ENCODE measurements at regions not wholly inside any gene's neighbourhood (a gene's known extent, or its start where the extent isn't known, plus 50 kb on each side); places are given as distances from the start of the nearest gene placed in this dataset.
A peak's percentile ranks its signal among the peaks of the same experiment; 100 is the strongest.
"Not testable (repeated sequence)": the region's sequence is repeated elsewhere in the genome, so short reads cannot be mapped to it uniquely, and the experiment has no call there.

DNA sequence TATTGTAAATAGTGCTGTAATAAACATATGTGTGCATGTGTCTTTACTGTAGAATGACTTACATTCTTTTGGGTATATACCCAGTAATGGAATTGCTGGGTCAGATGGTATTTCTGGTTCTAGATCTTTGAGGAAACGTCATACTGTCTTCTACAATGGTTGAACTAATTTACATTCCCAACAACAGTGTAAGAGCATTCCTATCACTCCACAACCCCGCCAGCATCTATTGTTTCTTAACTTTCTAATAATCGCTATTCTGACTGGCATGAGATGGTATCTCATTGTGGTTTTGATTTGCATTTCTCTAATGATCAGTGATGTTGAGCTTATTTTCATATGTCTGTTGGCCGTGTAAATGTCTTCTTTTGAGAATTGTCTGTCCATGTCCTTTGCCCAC lies 873.8 kb upstream of the ACVR2A start:
- not testable (repeated sequence) for DNase-seq (ENCODE audit: low read depth)

DNA sequence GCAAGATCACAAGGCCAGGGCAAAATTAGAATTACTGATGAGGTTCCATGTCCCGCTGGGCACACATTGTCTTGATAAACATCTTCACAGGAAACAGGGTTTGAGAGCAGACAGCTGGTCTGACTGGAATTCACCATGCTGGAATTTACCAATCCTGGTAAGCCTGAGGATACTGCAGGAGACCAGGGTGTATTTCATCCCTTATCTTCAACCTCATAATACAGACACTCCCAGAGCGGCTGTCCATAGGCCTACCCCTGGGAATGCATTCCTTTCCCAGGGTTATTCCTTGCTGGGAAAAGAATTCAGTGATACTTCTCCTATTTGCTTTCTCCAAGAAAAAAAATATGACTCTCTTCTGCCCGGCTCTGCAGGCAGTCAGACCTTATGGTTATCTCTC lies 875.1 kb upstream of the ACVR2A start:
- DNase-seq (ENCODE audit: low read depth): not testable (repeated sequence)

DNA sequence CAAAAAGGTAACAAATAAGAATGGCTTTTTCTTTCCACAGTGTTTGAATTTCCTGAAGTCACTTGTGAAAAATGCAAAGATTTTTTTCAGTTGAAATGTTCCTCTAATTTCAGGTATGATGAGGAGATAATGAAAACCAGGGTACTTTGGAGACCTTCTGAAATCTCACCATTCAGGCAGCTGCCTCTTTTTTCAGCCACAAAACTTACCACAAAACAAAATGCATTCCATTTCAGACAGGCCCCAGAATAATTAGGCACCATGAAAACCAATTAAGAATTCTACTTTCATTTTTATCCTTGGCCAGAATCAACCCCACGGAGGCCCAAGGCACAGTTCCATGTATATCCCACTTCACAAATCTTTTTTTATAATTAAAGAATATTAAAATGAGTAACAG lies 880.3 kb upstream of the ACVR2A start:
- DNase-seq (ENCODE audit: low read depth): no peak

DNA sequence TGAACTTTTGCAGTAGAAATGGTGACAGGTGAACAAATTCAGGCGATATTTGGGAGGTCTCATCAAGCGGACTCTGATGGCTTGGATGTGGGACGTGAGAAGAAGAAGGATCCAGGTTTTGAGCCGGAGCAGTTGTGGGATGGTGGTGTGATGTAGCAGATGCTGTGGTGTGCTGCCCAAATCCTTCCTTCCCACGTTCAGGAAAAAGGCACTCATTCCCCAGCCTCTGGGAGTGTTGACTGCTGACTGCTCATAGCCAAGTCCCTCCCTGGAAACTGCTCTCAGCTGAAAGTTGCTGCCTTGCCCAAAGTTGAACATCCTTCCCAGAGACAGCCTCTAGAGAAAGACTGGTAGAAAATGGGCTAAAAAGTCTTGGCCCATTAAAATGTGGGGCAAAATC lies 890.3 kb upstream of the ACVR2A start:
- no peak for DNase-seq (ENCODE audit: low read depth)

DNA sequence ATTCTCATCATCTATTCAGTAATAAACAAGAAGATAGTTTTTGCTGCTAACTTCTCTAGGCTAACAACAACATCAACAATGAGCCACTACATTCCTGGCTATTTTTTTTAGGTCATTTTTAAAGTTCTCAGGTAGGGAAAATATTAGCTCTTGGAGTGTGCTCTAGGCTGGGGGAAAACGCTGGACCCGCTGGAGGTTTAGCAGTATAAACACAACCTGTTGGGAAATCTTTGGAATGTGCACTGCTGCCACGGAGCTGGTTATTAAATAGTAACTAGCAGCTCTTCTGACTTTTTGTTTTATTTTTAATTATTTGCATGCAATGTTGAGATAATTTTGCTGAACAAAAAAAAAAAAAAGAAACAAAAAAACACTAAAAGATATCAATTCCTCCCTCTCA lies 892.1 kb upstream of the ACVR2A start:
- DNase-seq (ENCODE audit: low read depth): no peak

DNA sequence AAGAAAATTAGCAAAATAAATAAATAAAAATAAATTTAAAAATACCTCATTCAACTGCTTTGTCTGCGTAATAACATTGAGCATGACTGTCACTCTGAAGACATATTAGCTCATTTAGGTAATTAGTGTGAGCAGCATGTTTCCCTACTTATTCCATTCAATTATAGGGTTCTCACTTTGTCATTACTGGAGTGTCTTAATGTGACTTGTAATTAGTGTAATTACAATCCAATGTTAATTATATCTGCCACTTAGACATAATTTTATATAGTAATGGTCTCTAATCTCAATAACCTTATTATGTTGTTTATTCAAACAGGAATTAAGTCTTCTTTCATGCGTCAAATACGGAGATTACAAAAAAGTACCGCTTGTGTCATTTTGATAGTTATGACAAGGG lies 893.9 kb upstream of the ACVR2A start:
- no peak for DNase-seq (ENCODE audit: low read depth)

DNA sequence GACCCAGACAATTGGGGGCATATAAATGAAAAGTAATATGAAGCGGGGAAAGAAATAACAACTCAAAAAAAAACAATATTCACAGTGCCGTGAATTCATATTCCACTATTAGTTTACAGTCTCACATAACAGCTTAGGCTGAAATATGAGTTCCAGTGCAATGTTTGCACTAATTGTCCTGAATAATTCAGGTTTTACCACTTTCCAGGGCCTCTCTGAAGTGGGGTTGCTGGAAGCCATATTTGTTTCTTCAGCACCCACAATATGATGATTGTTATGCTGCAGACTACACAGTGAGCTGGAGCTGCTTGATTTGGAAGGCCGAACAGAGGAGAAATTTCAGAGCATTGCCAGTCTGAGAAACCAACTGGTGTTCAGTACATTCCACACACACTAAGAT lies 894.5 kb upstream of the ACVR2A start:
- no peak for DNase-seq (ENCODE audit: low read depth)

DNA sequence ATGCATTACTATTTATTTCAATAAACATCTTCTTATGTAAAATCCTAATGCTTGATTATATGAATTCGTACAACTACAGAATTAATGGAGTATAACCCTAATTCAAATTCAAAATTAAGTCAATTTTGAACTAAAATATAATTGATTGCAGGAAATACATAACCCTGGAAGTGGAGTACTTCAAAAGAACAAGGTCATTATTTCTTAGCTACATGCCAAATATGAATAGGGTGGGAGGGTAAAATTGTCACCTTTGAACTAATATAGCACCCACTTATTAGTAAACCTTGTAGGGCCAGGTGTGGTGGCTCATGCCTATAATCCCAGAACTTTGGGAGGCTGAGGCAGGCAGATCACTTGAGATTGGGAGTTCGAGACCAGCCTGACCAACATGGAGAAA lies 895.4 kb upstream of the ACVR2A start:
- DNase-seq (ENCODE audit: low read depth): no peak

DNA sequence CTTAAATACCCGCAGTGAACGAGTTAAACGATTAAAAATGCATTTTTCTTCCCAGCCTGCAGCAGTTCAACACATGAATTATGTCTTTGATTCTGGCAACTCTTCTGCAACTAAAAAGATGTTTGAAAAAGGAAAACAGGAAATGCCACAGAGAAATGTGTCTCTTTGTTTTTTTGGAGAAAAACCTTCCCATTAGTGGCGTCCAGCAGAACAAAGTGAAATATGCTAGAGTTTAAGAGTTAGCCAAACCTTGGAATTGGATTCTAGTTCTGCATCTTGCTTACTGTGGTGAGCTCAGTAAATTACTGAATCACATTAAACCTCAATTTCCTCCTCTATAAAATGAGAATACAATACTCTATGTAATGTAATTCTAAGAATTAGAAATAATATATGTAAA lies 900.2 kb upstream of the ACVR2A start:
- no peak for DNase-seq (ENCODE audit: low read depth)

DNA sequence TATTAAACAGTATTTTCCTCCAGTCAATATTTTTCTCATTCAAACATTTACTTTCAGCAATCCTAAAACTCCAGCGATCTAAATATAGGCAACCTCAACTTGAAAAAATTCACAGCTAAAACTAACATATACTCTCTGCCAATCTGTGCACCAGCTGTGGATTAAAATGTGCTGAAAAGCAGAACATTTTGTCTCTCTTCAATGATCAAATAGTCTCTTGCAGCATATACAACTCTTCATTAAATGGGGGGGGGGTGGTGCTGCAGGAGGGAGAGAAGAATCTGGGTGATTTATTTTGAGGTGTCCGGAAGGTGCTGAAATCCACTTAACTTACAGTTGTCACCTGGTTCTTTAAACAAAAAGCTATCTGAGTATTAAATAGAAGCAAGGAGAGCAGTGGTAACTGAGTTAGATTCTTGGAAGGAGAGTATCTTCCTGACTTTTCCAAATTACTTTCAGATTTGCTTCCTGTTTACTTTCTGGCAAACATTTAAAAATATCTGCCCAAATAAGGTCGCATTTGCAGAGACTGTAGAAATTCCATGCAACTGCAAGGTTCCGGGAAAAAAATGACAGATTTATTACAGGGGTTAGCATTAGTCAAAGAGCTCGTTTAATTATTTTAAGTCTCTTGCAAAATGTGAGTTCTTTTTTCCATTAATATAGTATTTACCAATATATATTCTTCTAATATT lies 904.7 kb upstream of the ACVR2A start:
- DNase-seq (ENCODE audit: low read depth): peak; percentile 7

DNA sequence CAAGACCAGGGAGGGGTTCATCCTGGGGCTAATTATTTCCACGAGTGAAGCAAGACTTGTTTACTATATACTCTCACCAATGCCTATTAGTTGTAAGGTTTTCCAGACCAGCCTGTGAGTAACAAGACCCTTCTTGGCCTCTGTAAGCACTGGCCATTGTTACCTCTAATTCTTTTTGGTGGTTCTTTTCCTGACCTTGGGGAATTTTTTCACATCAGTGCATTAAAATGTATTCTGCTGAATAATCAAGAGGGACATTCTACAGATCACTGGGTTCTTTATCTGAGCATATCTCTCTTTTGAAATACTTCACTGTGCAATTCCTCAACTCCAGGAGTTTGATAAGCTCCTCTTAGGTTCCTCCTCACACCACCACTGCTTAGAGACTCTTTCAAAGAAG lies 909.9 kb upstream of the ACVR2A start:
- DNase-seq (ENCODE audit: low read depth): no peak

DNA sequence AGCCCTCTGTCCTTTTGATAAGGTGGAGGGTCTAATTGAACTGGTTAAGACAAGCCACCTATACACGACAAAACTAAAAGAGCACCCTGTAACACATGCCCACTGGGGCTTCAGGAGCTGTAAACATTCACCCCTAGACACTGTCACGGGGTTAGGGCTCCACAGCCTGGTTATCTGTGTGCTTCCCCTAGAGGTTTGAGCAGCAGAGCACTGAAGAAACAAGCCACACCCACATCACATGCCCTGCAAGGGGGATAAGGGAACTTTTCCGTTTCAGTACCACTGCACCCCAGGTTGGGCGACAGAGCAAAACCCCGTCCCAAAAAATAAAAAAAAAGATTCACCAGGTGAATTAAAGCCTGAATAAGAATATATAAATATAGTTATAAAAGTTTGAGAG lies 913.7 kb upstream of the ACVR2A start:
- DNase-seq (ENCODE audit: low read depth): no peak

DNA sequence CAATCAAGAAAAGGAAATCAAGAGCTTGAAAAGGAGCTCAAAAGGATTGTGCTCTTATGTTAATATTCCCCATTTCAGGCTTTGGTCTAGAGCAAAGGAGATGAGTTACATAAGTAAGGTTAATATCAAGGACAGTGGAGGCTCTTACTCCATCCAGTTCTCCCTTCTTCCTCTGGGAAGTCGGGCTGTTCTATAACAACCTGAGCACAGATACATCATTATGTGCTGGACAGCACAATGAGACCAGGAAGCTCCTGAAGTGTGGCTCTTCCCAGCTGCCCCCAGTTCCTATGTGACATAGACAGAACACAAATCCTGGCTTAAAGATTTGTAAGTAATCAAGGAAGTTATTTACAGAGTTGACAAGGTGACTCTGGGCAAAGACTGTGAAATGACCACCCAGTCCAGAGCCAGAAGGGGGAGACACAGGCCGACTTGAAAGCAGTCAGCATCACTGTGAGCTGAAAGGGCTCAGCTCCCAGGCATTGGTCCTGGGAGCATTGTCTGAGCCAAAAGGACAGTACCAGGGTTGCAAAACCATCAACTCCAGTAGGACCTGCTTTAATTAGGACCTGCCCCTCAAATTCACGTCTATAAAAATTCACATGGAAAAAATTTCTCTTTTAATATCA lies 917.6 kb upstream of the ACVR2A start:
- DNase-seq (ENCODE audit: low read depth): peak; percentile 54

DNA sequence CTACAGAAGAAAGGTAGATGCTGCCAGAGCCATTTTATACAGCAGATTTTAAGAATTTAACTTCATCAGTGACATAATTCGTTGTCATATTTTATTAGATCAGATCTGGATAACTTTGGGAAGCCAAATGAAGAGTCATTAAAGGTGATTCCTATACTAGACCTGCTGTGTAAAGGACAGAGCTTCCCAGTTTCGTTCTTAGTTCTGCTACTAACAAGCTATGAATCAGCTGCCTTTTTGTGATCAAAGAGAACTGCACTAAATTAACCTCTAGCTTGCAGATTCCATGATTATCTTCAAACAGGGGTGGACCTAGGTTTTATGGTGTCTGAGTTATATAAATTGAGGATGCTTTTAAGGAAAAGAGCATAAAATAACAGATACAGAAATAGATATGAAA lies 926.5 kb upstream of the ACVR2A start:
- no peak for DNase-seq (ENCODE audit: low read depth)

DNA sequence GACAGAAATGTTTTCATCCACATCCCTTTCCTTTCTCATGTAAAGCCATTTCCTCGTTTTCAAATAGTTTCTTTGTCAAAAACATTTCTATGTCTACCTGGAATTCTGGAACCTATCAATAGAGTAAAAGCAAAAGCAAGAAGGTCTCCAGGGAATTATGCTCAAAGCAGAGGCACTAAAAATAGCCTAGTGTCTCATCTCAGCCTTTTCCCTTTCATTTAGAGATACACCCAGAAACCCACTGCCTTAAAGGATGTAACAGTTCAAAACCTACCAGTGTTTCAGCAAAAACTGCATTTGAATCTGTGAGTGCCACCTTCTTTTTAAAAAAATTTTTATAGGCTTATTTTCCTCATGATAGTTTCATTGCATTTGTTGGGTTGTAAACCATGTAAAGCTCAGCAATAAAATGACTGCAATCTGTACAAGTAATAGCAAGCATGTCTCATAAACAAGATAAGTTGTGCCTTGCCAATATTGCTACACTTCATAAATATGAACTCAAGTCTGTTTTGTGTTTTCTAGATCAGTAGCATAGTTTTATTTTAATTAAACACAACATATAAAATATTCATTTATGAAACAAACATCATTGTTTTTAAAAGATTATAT lies 927.3 kb upstream of the ACVR2A start:
- no peak for DNase-seq (ENCODE audit: low read depth)

DNA sequence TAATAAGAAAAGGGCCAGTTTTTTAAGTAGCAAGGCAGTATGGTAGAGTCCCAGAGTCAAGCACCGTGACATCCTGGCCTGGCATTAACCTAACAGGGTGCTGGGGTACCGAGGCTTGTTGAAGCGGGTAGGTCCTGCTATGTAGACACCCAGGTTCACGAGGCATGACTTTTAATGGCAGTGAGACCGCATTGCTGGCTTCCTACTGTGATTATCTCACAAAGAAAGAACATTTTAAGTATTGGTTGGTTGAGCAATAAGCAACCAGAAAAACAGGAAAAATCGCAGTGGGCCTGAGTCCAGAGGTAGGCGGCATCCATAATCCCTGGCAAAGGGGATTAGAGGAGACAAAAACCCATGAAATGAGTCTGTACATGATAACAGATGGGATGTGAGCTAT lies 927.9 kb upstream of the ACVR2A start:
- DNase-seq (ENCODE audit: low read depth): no peak

DNA sequence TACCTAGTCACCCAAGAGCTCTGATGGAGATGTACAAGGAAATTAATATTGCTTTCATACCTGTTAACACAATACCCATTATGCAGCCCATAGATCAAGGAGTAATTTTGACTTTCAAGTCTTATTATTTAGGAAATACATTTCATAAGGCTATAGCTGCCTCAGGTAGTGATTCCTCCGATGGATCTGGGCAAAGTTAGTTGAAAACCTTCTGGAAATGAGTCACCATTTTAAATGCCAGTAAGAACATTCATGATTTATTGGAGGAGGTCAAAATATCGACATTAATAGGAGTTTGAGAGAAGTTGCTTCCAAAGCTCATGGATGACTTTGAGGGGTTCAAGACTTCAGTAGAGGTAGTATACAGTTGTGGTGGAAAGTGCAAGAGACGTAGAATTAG lies 931.4 kb upstream of the ACVR2A start:
- DNase-seq (ENCODE audit: low read depth): no peak

DNA sequence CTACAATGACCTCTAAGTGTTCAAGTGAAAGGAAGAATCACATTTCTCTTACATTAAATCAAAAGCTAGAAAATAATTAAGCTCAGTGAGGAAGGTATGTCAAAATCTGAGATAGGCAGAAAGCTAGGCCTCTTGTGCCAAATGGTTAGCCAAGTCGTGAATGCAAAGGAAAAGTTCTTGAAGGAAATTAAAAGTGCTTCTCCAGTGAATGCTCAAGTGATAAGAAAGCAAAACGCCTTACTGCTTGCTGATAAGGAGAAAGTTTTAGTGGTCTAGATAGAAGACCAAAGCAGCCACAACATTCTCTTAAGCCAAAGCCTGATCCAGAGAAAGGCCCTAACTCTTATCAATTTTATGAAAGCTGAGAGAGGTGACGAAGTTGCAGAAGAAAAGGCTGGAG lies 932.3 kb upstream of the ACVR2A start:
- no peak for DNase-seq (ENCODE audit: low read depth)

DNA sequence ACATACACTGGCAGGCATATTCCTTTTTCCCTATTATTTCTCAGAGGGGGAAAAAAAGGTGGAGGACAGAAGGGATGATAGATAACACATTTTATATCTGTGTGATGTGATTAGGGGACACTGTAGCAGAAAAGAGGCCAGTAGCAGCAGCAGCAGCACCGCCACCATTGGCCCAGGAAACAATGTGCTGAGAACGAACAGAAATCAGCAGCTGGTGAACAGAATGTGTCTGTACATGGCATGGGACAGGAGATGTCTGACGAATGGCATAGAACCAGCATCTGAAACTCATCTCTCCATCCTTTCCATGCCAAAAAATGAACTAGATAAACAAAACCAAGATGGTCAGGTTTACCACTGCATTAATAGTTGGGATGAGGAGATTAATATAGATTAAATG lies 936.1 kb upstream of the ACVR2A start:
- no peak for DNase-seq (ENCODE audit: low read depth)

DNA sequence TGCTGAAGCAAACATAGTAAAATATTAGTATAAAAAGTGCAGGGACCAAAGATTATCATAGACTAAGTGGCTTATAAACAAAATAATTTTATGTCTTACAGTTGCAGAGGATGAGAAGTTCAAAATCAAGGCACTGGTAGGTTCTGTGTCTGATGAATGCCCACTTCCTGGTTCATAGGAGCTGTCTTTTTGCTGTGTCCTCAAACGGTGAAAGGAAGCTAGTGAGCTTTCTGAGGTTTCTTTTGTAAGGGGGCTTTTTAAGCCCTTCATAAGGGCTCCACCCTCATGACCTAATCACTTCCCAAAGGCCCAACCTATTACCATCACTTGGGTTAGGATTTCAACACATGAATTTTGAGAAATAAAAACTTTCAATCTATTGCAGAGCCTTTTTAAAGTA lies 946.7 kb upstream of the ACVR2A start:
- no peak for DNase-seq (ENCODE audit: low read depth)

DNA sequence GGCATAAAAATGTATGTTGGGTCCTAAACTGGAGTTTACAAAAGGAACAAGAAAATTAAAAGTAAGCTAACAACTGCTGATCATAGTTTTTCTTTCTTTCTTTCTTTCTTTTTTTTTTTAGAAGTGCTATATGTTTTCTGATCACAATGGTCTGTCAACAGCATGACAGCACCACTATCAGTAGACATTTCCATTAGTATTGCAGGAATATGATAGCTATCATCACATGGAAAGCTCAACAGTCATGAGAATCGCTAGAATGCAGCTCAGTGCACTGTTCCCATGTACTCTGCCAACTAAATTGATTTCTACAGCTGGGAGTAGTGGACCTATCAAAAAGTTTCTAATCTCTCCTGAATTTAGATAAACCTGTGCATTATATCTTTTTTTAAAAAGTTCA lies 950.3 kb upstream of the ACVR2A start:
- no peak for DNase-seq (ENCODE audit: low read depth)

DNA sequence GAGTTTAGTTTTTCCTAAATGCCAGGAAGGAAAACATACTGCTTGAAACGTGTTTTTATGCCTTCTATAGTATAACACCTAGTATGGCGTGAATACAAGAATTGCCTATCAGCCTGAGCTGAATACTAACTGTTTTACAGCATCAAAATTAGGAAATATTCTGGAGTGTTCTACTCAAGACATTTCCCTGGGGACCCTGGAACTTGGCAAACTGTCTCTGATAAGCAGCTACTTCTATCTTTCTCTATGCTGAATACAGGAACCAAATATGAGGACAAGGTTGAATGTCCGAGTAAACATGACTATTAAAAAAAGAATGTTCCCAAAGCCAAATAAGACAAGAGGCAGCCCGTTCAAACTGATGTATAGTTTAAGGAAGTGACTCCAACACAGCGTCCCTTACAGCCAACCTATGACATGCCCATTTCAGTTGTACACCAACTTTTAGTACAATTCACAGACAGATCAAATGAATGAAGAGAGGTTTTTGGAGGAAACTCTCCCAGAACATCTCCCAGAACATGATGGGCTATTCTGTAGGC lies 951.3 kb upstream of the ACVR2A start:
- DNase-seq (ENCODE audit: low read depth): no peak

DNA sequence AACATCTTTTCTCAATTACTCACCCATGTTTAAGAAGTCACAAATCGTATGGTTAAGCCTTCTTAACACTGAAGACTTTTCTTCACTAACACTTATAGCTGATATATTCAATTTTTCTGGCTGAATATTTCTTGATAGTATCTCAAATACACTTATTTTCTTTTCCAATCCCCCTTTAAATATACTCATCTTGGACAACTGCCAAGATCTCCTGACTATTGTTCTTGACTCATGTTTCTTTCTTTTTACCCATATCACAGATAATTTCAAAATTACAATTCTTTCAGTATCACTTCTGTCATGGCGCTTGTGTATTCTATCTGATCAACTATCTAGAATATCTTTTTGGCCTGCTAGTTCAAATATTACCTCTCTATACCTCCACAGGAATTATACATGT lies 954.3 kb upstream of the ACVR2A start:
- DNase-seq (ENCODE audit: low read depth): no peak

DNA sequence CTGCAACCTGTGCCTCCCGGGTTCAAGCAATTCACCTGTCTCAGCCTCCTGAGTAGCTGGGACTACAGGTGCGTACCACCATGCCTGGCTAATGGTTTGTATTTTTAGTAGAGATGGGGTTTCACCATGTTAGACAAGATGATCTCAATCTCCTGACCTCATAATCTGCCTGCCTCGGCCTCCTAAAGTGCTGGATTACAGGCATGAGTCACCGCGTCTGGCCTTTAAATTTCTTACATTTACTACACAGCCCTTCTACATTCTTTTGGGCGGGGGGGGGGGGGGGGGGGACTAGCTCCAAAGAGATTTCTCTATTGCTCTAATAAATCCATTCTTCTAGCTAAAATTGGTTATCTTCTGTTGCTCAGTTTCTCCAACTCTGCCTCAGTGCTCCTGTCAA lies 964.9 kb upstream of the ACVR2A start:
- DNase-seq (ENCODE audit: low read depth): peak; percentile 30
